Esophagus muscularis mucosa (tissue), 4 donors: ENCODE measurements at regions not wholly inside any gene's neighbourhood (a gene's known extent, or its start where the extent isn't known, plus 50 kb on each side); places are given as distances from the start of the nearest gene placed in this dataset.

Experiments used
- DNase-seq: peaks from one replicate; pipeline ENCODE4 v3.0.0-alpha.2; 2017; ENCODE audit errors: extremely low spot score
- H3K27ac ChIP-seq, 4 donors: fragments of 200-600 bp; sonication (generic); replicated peaks in 1 of 4; 1 replicate in 3 of 4; 2 replicates in 1 of 4; pipeline ENCODE4 v1.5.1; 2016 to 2019; ENCODE audit warnings: mild to moderate bottlenecking in 1 of 4
- H3K27me3 ChIP-seq, 4 donors: fragments of 200-600 bp; sonication (generic); one replicate each; pipeline versions ENCODE4 v1.5.1 to v1.6.0; 2016 to 2019
- H3K36me3 ChIP-seq, 4 donors: fragments of 200-600 bp; sonication (generic); one replicate each; pipeline ENCODE4 v1.5.1; 2016 to 2019
- H3K4me1 ChIP-seq, 4 donors: fragments of 200-600 bp; sonication (generic); one replicate each; pipeline ENCODE4 v1.5.1; 2016 to 2019
- H3K4me3 ChIP-seq, 4 donors: fragments of 200-600 bp; sonication (generic); 1 replicate in 2 of 4; 2 replicates in 2 of 4; pipeline ENCODE4 v1.5.1; 2016 to 2019; ENCODE audit warnings: mild to moderate bottlenecking in 4 of 4, moderate library complexity in 1 of 4
- H3K9me3 ChIP-seq, 4 donors: fragments of 200-600 bp; sonication (generic); 1 replicate in 3 of 4; 2 replicates in 1 of 4; pipeline ENCODE4 v1.5.1; 2016 to 2019
- CTCF ChIP-seq, 3 experiments: fragments of 200-600 bp in 2 of 3; fragments of 450-650 bp in 1 of 3; sonication (generic) in 2 of 3; IDR thresholded peaks; one replicate each; pipeline ENCODE4 v1.5.1; 2017 to 2019; ENCODE audit warnings: antibody characterized with exemption in 3 of 3, mild to moderate bottlenecking in 2 of 3, moderate library complexity in 1 of 3
- EP300 ChIP-seq: sonication (generic); formaldehyde crosslinking; IDR thresholded peaks from one replicate; pipeline ENCODE4 v1.6.1; 2017; ENCODE audit warnings: antibody characterized with exemption
- POLR2A ChIP-seq: fragments of 450-650 bp; IDR thresholded peaks from one replicate; pipeline ENCODE4 v1.6.1; 2017; ENCODE audit warnings: antibody characterized with exemption, moderate library complexity, mild to moderate bottlenecking, low read depth
- POLR2AphosphoS5 ChIP-seq, 2 donors: sonication (generic); formaldehyde crosslinking; IDR thresholded peaks; one replicate each; pipeline ENCODE4 v1.6.1; 2017; ENCODE audit warnings: antibody characterized with exemption in 2 of 2
- WGBS: methylation state at CpG from one replicate; pipeline ENCODE4 v1.1.5; 2018; 5-methylcytosine and 5-hydroxymethylcytosine counted together
- intact Hi-C: fragments of 100-400 bp; cut with DNase I; formaldehyde crosslinking; loops from one replicate; pipeline ENCODE4 v1.15.1; 2023

GRCh38 chr21:17454315-17455027 is 58.4 kb upstream of the CXADR start:
- intact Hi-C loops: no loop called here
- H3K27me3 ChIP-seq: no peaks in the 10 kb centered on the region
- H3K4me3 ChIP-seq: no peak overlapping the region
- 16% methylated on average over 24 of the region's 24 CpGs for WGBS
- H3K9me3 ChIP-seq: no peaks in the 10 kb centered on the region
- no peak for TF ChIP-seq POLR2A
- no peak for TF ChIP-seq CTCF (IDR thresholded peaks at IDR 0.05)
- TF ChIP-seq EP300: no peak
- TF ChIP-seq POLR2AphosphoS5 (IDR thresholded peaks at IDR 0.05): no peak
- no peak overlapping the region for H3K27ac ChIP-seq
- peak; percentile 89 for DNase-seq
- H3K4me1 ChIP-seq: peaks cover 4 to 17% (median 11%) of the 10 kb centered on the region in 4 donors
- H3K36me3 ChIP-seq: no peaks in the 10 kb centered on the region

- 61% methylated on average over 4 of the region's 4 CpGs for WGBS
- no peaks in the 10 kb centered on the region for H3K36me3 ChIP-seq
- H3K4me1 ChIP-seq: peaks cover 6 to 17% (median 12%) of the 10 kb centered on the region in 4 donors
- no peak for DNase-seq
- no peak overlapping the region for H3K27ac ChIP-seq
- intact Hi-C loops: no loop called here
- no peaks in the 10 kb centered on the region for H3K27me3 ChIP-seq
- H3K4me3 ChIP-seq: no peak overlapping the region
- TF ChIP-seq POLR2AphosphoS5 (IDR thresholded peaks at IDR 0.05) (no peak), CTCF (IDR thresholded peaks at IDR 0.05) (no peak), EP300 (no peak), POLR2A (no peak)
- no peaks in the 10 kb centered on the region for H3K9me3 ChIP-seq
These were observed 57.9 kb upstream of the CXADR start for GRCh38 chr21:17455028-17455353.

GRCh38 chr21:17455451-17455850 is 57.4 kb upstream of the CXADR start:
- no peak for TF ChIP-seq POLR2A
- TF ChIP-seq POLR2AphosphoS5 (IDR thresholded peaks at IDR 0.05): no peak
- TF ChIP-seq CTCF (IDR thresholded peaks at IDR 0.05): no peak
- TF ChIP-seq EP300: no peak
- 86% methylated on average over 6 of the region's 6 CpGs for WGBS
- H3K36me3 ChIP-seq: no peaks in the 10 kb centered on the region
- no peaks in the 10 kb centered on the region for H3K9me3 ChIP-seq
- no peak for DNase-seq
- intact Hi-C loops: no loop called here
- peaks cover 10 to 21% (median 15%) of the 10 kb centered on the region in 4 donors for H3K4me1 ChIP-seq
- no peak overlapping the region for H3K27ac ChIP-seq
- H3K27me3 ChIP-seq: no peaks in the 10 kb centered on the region
- no peak overlapping the region for H3K4me3 ChIP-seq

- no peak overlapping the region for H3K27ac ChIP-seq
- no peak for TF ChIP-seq EP300
- no peak for TF ChIP-seq POLR2AphosphoS5 (IDR thresholded peaks at IDR 0.05)
- no peak for TF ChIP-seq CTCF (IDR thresholded peaks at IDR 0.05)
- no peak for TF ChIP-seq POLR2A
- no peaks in the 10 kb centered on the region for H3K36me3 ChIP-seq
- H3K9me3 ChIP-seq: no peaks in the 10 kb centered on the region
- H3K27me3 ChIP-seq: no peaks in the 10 kb centered on the region
- intact Hi-C loops: no loop called here
- DNase-seq: no peak
- H3K4me3 ChIP-seq: no peak overlapping the region
- H3K4me1 ChIP-seq: peaks cover 12 to 23% (median 19%) of the 10 kb centered on the region in 4 donors
- 87% methylated on average over 5 of the region's 6 CpGs for WGBS
These were observed 54.6 kb upstream of the CXADR start for GRCh38 chr21:17458279-17458678.

GRCh38 chr21:17460094-17460493 is 52.7 kb upstream of the CXADR start:
- WGBS: 37% methylated on average over 2 of the region's 2 CpGs
- no peaks in the 10 kb centered on the region for H3K27me3 ChIP-seq
- TF ChIP-seq POLR2A (no peak), CTCF (IDR thresholded peaks at IDR 0.05) (no peak), EP300 (no peak), POLR2AphosphoS5 (IDR thresholded peaks at IDR 0.05) (no peak)
- peaks cover 12 to 22% (median 15%) of the 10 kb centered on the region in 4 donors for H3K4me1 ChIP-seq
- DNase-seq: no peak
- H3K36me3 ChIP-seq: no peaks in the 10 kb centered on the region
- H3K4me3 ChIP-seq: no peak overlapping the region
- H3K27ac ChIP-seq: peak overlapping the region in 1 of 4 donors; percentile 41
- H3K9me3 ChIP-seq: no peaks in the 10 kb centered on the region
- intact Hi-C loops: no loop called here
